ENCODE measurements at regions not wholly inside any gene's neighbourhood (a gene's known extent, or its start where the extent isn't known, plus 50 kb on each side); places are given as distances from the start of the nearest gene placed in this dataset.

- no peak for DNase-seq
These were observed 389.0 kb downstream of the RASEF start for GRCh38 chr9:82673919-82674318.

DNA sequence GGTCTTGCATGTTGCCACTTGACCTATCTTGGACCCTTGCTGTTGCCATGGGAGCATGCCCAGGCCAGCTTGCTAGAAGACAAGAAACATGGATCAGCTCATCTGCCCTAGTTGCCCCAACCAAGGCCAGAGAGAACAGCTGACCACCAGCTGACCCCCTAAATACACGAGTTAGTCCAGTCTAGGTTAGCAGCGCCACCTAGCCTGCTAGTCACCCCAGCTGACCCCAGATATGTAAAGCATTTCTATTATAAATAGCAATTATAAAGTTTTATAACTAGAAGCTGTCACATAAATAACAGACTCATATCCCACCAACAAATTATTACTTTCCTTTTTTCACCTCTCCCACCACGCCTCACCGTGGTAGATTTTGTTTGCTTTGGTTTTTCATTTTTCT lies 387.8 kb downstream of the RASEF start:
- DNase-seq, result no peak

DNA sequence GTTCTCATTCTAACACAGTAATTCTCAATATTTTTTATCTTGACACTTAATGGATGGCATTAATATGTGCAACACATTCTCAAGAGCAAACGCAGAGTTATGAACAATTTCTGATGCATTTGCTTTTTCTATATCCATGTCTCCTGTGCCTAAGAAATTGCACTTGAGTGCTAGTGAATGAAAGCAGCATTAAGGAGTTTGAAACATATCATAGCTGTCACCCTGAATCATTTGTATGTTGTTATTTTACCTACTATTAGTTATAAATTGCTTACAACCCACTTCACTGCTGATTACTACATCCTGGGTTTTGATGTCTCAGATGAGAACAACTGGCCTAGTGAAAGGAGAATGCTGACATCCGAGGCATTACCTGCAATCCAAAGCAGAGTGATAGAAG lies 387.3 kb downstream of the RASEF start:
- no peak for DNase-seq

- no peak for DNase-seq
These were observed 385.9 kb downstream of the RASEF start for GRCh38 chr9:82677086-82677485.

- DNase-seq, result no peak
These were observed 383.5 kb downstream of the RASEF start for GRCh38 chr9:82679472-82679871.

- DNase-seq, result no peak
These were observed 382.6 kb downstream of the RASEF start for GRCh38 chr9:82680179-82680935.

GRCh38 chr9:82681809-82682208 lies 381.1 kb downstream of the RASEF start:
- no peak for DNase-seq

DNA sequence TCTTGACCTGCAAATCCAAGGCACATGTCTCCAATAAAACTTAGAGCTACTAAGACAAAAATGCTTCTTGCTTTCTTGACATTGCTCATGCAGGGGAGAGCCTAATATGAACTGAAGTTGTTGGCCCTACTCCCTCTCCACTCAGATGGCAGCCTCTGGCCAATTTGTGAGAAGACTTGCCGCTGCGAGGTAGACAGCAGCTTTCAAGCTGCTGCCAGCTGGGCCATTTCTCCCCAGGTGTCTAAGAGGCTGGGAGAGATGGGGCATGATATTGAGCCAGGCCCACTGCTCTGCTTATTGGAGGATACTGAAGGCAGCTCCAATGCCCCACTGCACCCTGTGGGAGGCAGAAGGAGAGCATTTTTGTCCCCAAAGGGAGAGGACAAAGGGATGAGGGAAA lies 380.5 kb downstream of the RASEF start:
- DNase-seq, result no peak

GRCh38 chr9:82695704-82696103 lies 367.2 kb downstream of the RASEF start:
- DNase-seq, result no peak

- no peak for DNase-seq
These were observed 356.2 kb downstream of the RASEF start for GRCh38 chr9:82706786-82707185.

- no peak for DNase-seq
These were observed 346.1 kb downstream of the RASEF start for GRCh38 chr9:82716821-82717220.

GRCh38 chr9:82720515-82720914 lies 342.4 kb downstream of the RASEF start:
- DNase-seq, result no peak

- no peak for DNase-seq
These were observed 341.3 kb downstream of the RASEF start for GRCh38 chr9:82721593-82721992.

- no peak for DNase-seq
These were observed 340.9 kb downstream of the RASEF start for GRCh38 chr9:82722051-82722450.

GRCh38 chr9:82722561-82722960 lies 340.4 kb downstream of the RASEF start:
- no peak for DNase-seq

DNA sequence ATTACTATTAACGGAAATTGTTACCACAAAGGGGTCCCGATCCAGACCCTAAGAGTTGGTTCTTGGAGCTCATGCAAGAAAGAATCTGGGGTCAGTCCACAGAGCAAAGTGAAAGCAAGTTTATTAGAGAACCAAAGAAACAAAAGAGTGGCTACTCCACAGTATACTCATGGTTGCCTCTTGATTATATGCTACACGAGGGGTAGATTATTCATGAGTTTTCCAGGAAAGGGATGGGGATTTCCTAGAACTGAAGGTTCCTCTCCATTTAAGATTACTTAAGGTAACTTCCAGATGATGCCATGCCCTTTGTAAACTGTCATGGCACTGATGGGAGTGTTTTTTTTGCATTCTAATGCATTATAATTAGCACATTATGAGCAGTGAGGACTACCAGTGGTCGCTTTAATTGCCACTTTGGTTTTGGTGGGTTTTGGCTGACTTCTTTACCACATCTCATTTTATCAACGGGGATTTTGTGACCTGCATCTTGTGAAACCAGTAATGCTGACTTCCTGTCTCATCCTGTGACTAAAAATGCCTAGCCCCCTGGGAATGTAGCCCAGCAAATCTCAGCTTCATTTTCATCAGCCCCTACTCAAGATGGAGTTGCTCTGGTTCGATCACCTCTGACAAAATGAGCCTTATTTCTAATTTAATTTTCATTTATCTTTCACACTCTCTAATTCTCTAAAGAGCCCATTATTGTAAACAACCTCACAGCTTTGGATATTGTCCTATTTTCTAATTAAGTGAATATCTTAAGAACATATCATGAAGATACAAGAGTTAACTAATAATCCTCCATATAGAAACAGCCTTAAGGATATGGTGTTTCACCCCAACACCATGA lies 336.3 kb downstream of the RASEF start:
- DNase-seq, result no peak

- no peak for DNase-seq
These were observed 333.8 kb downstream of the RASEF start for GRCh38 chr9:82729141-82729540.

DNA sequence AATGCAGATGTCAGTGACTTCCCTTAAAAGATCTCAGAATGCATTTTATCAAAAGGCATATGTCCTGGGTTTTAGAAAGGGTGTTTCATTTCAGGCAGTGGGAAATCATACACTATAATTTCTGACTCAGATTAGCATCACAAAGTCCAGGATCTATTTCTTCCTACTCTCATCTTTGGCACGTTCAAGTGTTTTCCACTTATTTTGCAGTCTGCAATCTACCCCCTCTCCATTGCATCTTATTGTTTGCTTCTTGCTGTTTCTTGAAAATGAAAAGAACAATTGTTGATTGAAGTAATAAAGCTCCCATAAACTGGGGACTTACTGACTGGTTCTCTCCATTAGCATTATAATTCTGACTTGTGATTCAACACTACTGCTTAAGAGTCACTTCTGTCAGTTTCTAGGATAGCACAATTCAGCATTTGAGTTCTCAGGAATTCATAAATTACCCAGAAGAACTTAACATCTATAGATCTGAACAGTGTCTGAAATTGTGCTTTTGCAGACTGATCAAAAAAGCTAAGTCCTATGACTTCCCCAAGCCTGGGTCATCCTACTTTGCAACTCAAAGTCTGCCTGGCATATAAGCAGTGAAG lies 332.9 kb downstream of the RASEF start:
- no peak for DNase-seq

DNA sequence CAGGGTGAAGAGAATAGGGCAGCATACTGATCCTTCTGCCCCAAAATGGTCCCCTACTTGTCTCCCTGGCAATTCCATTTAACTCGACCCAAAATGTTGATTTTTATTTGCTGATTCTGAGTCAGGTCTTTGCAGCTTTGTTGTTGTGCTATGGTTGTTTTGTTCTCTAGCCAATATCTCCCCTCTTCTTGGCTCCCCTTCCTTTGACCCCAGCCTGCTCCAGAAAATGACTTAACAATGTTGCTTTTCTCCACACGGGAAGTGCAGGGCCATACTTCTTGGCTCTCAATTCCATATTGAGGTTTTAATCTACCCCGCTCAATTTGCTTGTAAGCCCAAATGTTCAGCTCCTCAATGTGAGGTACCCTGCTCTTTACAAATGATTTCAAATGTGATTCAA lies 330.0 kb downstream of the RASEF start:
- no peak for DNase-seq

- no peak for DNase-seq
These were observed 326.8 kb downstream of the RASEF start for GRCh38 chr9:82736126-82736525.

DNA sequence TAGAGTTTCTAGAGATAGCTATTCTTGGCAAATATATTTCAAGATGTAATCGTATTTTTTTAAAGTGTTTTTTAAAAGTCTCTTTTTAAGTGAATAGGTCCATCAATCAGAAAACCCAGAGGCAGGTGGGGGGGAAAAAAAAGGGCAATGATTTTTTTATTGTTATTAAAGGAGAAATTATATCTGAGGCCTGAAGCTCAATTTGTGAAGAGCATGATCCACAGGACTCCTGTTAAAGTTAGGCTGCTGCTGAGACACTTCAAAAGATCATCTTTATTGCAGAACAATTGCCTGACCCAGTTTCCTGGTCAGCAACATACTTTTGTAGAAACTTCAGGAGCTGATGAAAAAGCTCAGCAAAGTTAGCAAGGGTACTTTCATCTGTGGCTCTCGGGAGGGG lies 326.2 kb downstream of the RASEF start:
- DNase-seq, result no peak

DNA sequence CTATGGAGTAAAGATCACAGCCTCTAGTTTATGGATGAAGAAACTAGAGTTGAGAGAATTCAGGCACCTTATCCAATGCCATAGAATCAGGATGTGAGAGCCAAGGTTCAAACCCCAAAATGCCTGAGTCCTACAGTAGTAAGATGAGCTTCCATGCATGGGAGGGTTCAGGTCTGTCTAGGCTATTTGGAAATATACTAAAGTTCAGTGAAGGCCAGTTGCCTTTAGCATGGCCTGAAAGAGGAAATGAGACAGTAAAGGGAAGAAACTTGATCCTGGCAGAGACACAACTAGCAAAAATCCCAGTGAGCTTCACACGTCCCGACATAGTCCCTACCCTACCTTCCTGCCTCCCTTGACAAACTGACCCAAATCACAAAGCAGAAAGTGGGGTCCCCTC lies 317.0 kb downstream of the RASEF start:
- DNase-seq, result no peak

DNA sequence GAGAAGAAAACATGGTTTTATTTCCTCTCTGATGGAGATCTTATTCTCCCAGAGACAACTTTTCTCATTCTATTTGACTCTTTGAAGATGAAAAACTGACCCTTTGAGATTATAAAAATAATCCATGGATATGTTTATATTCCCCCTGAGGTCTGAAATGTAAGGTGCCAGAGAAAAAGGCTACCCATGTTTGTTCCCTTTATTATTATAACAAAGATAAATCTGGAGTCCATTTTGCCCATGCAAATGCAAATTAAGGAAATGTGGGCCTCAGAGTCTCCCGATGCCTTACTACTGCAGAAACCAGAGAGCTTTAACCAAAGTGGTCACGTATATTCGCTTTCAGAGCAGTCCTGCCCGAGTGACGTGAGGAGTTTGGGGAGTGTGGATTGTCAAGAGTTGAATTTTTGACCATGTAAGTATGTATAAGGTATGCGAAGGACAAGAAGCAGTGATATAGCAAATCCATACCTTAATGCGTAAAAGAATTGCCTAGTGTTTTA lies 312.5 kb downstream of the RASEF start:
- no peak for DNase-seq

- DNase-seq, result no peak
These were observed 305.0 kb downstream of the RASEF start for GRCh38 chr9:82757924-82758323.
